SK-N-SH (cell line): ENCODE measurements at regions not wholly inside any gene's neighbourhood (a gene's known extent, or its start where the extent isn't known, plus 50 kb on each side); places are given as distances from the start of the nearest gene placed in this dataset.
"Not testable (repeated sequence)": the region's sequence is repeated elsewhere in the genome, so short reads cannot be mapped to it uniquely, and the experiment has no call there.

ENCODE experiments used
- CTCF ChIA-PET: fragments of 300-600, 350-600 bp; formaldehyde crosslinking; extraction: SDS; loops from one replicate; lab custom pipeline; 2021; lab: Yijun Ruan, JAX
- POLR2A ChIA-PET: fragments of 350-600 bp; sonication (Branson Sonifier 250); formaldehyde crosslinking; extraction: SDS; loops from one replicate; lab custom pipeline; 2020; ENCODE audit warnings: antibody characterized with exemption, inconsistent platforms; lab: Yijun Ruan, JAX
- DNase-seq: peaks from one replicate; pipeline ENCODE4 v3.0.0; 2012
- H2AFZ ChIP-seq: fragments of 200-600 bp; sonication (generic); 2 replicates; pipeline ENCODE4 v1.8.1; 2016; ENCODE audit warnings: antibody characterized with exemption, mild to moderate bottlenecking, low read depth
- H3F3A ChIP-seq: fragments of 200-600 bp; sonication (generic); replicated peaks from 2 replicates; pipeline ENCODE3; 2016; ENCODE audit warnings: antibody characterized with exemption, mild to moderate bottlenecking; ENCODE audit not compliant: insufficient read depth
- H3K27ac ChIP-seq, 2 experiments: fragments of 200-500 bp in 1 of 2; fragments of 200-600 bp in 1 of 2; sonication (Bioruptor generic) in 1 of 2; sonication (generic), shearing (Covaris generic) in 1 of 2; 2 replicates each; pipeline versions ENCODE4 v1.5.1 to v1.6.1; 2014 to 2016; ENCODE audit warnings: low read depth in 2 of 2, inconsistent platforms in 1 of 2, low read length in 1 of 2, mild to moderate bottlenecking in 1 of 2, mixed read lengths in 1 of 2
- H3K27me3 ChIP-seq: fragments of 200-600 bp; sonication (generic), shearing (Covaris generic); 2 replicates; pipeline ENCODE4 v1.6.1; 2016; ENCODE audit warnings: mixed run types; ENCODE audit not compliant: insufficient read depth
- H3K36me3 ChIP-seq, 2 experiments: fragments of 200-500 bp in 1 of 2; fragments of 200-600 bp in 1 of 2; sonication (Bioruptor generic) in 1 of 2; sonication (generic) in 1 of 2; replicated peaks in 1 of 2; 2 replicates each; pipeline versions ENCODE3 to v1.5.1; 2014 to 2016; ENCODE audit warnings: low read length in 1 of 2, mild to moderate bottlenecking in 1 of 2; ENCODE audit not compliant: insufficient read depth in 2 of 2, control insufficient read depth in 1 of 2
- H3K4me1 ChIP-seq, 2 experiments: fragments of 200-500 bp in 1 of 2; fragments of 200-600 bp in 1 of 2; sonication (Bioruptor generic) in 1 of 2; sonication (generic), shearing (Covaris generic) in 1 of 2; 2 replicates each; pipeline versions ENCODE4 v1.5.1 to v1.6.1; 2014 to 2016; ENCODE audit warnings: low read depth in 1 of 2, low read length in 1 of 2, mixed run types in 1 of 2; ENCODE audit not compliant: insufficient read depth in 2 of 2, control insufficient read depth in 1 of 2
- H3K4me2 ChIP-seq: fragments of 200-600 bp; sonication (generic), shearing (Covaris generic); 2 replicates; pipeline ENCODE4 v1.6.1; 2017; ENCODE audit warnings: mixed run types
- H3K4me3 ChIP-seq, 2 experiments: fragments of 200-500 bp in 1 of 2; fragments of 200-600 bp in 1 of 2; sonication (Bioruptor generic) in 1 of 2; sonication (generic), shearing (Covaris generic) in 1 of 2; 2 replicates each; pipeline versions ENCODE4 v1.5.1 to v1.8.1; 2014 to 2016; ENCODE audit warnings: low read depth in 2 of 2, inconsistent platforms in 1 of 2, low read length in 1 of 2, mild to moderate bottlenecking in 1 of 2, mixed read lengths in 1 of 2, moderate library complexity in 1 of 2
- H3K79me2 ChIP-seq: fragments of 200-600 bp; sonication (generic); 2 replicates; pipeline ENCODE4 v1.8.1; 2017; ENCODE audit warnings: mild to moderate bottlenecking; ENCODE audit not compliant: insufficient read depth
- H3K9ac ChIP-seq: fragments of 200-600 bp; sonication (generic); 2 replicates; pipeline ENCODE4 v1.6.1; 2017; ENCODE audit warnings: mixed run types
- H3K9me2 ChIP-seq: fragments of 200-600 bp; sonication (generic); 2 replicates; pipeline ENCODE4 v1.6.1; 2017; ENCODE audit warnings: mixed run types
- H3K9me3 ChIP-seq: fragments of 200-600 bp; sonication (generic); 2 replicates; pipeline ENCODE4 v1.6.1; 2017; ENCODE audit warnings: mixed run types, mild to moderate bottlenecking, moderate library complexity
- H4K20me1 ChIP-seq: fragments of 200-600 bp; sonication (generic); 2 replicates; pipeline ENCODE4 v1.6.1; 2017; ENCODE audit warnings: mild to moderate bottlenecking, mixed run types; ENCODE audit not compliant: insufficient read depth
- CHD2 ChIP-seq: fragments of 150-350 bp; IDR thresholded peaks from 2 replicates; pipeline ENCODE4 v1.6.1; 2018; ENCODE audit warnings: low read length; ENCODE audit not compliant: partially characterized antibody
- CTCF ChIP-seq: fragments of 200-600 bp; sonication (generic); IDR thresholded peaks from 2 replicates; pipeline ENCODE4 v1.6.1; 2017; ENCODE audit warnings: antibody characterized with exemption, mild to moderate bottlenecking, moderate library complexity
- EP300 ChIP-seq, 2 experiments: IDR thresholded peaks; 2 replicates each; pipeline versions ENCODE4 v1.4.0 to v1.6.1; 2012; ENCODE audit warnings: borderline replicate concordance in 1 of 2, low read depth in 1 of 2, low read length in 1 of 2
- FOSL2 ChIP-seq: IDR thresholded peaks from 2 replicates; pipeline ENCODE4 v1.4.0; 2012; ENCODE audit warnings: low read depth, mild to moderate bottlenecking, moderate library complexity, borderline replicate concordance
- FOXJ3 ChIP-seq: sonication (generic); formaldehyde crosslinking; IDR thresholded peaks from 2 replicates; pipeline ENCODE4 v1.5.1; 2020; ENCODE audit warnings: mild to moderate bottlenecking, missing genetic modification reagents
- GATA2 ChIP-seq: sonication (generic); formaldehyde crosslinking; IDR thresholded peaks from 2 replicates; pipeline ENCODE4 v1.5.0; 2020; ENCODE audit warnings: mild to moderate bottlenecking, missing genetic modification reagents
- JUND ChIP-seq: IDR thresholded peaks from 2 replicates; pipeline ENCODE4 v1.4.0; 2012
- NFIC ChIP-seq: IDR thresholded peaks from 2 replicates; pipeline ENCODE4 v1.4.0; 2012; ENCODE audit warnings: borderline replicate concordance
- POLR2AphosphoS5 ChIP-seq: IDR thresholded peaks from 2 replicates; pipeline ENCODE4 v1.6.1; 2012; ENCODE audit warnings: low read depth, low read length
- RXRA ChIP-seq: IDR thresholded peaks from 2 replicates; pipeline ENCODE4 v1.4.0; 2012; ENCODE audit warnings: low read depth, mild to moderate bottlenecking, borderline replicate concordance
- SIN3A ChIP-seq: IDR thresholded peaks from 2 replicates; pipeline ENCODE4 v1.6.1; 2012; ENCODE audit warnings: low read depth, mild to moderate bottlenecking, low read length, moderate library complexity, borderline replicate concordance
- TAF1 ChIP-seq: IDR thresholded peaks from 2 replicates; pipeline ENCODE4 v1.6.1; 2012; ENCODE audit warnings: low read depth, mild to moderate bottlenecking, low read length, moderate library complexity, borderline replicate concordance
- USF1 ChIP-seq: IDR thresholded peaks from 2 replicates; pipeline ENCODE4 v1.4.0; 2012; ENCODE audit warnings: low read depth, borderline replicate concordance
- YY1 ChIP-seq: IDR thresholded peaks from 2 replicates; pipeline ENCODE4 v1.4.0; 2012; ENCODE audit warnings: low read depth, mild to moderate bottlenecking
- WGBS: methylation state at CpG from one replicate; pipeline ENCODE4 v1.1.6; 2017; ENCODE audit warnings: low lambda C conversion rate; 5-methylcytosine and 5-hydroxymethylcytosine counted together

DNA sequence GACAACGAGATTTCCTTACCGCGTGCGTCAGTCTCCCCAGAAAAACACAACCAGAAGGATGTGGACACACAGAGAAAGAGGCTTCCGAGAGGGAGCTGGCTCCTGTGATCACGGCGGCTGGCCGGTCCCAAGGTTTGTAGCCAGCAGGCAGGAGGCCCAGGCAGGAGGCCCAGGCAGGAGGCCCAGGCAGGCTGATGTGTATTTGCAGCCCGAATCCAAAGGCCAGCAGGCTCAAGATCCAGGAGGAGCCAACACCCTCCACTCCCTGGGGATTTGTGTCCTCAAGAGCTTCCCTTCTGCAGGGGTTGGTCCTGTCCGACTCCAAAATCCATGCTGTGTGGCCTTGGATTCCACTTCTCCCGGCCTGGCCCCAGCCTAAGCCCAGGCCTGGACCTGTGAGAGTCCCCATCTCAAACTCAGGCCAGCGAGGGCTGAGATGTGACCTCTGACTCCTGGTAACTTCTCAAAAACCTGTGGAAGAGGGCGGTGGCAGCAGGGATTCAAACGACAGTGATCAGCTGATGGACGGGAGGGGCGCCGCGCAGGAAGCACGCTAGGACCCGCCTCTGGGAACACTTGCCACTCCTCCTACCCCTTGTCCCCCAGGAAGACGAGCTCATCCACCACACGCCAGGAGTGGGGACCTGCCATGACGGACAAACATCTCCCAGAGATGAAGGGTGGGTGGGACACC is 75.0 kb upstream of the PPP1R26 start:
- Histone ChIP-seq H2AFZ (no peak overlapping the region), H3K36me3 (no peaks in the 10 kb centered on the region), H3K4me1 (peaks cover 0 to 13% of the 10 kb centered on the region in 2 experiments; a peak in 1 of 4 replicates), H3K9me2 (no peaks in the 10 kb centered on the region), H3K9ac (no peak overlapping the region), H3K9me3 (no peaks in the 10 kb centered on the region), H3K27ac (no peak overlapping the region), H3K27me3 (no peaks in the 10 kb centered on the region)
- no peak for DNase-seq
- TF ChIP-seq FOXJ3, result no peak
- TF ChIP-seq FOSL2, result no peak
- TF ChIP-seq EP300 (IDR thresholded peaks at IDR 0.05; ENCODE audit: borderline replicate concordance in 1 of 2, low read depth in 1 of 2, low read length in 1 of 2), result no peak
- TF ChIP-seq USF1, result no peak
- TF ChIP-seq TAF1, result no peak
- no peak for TF ChIP-seq CTCF
- TF ChIP-seq GATA2, result no peak
- TF ChIP-seq JUND, result no peak
- TF ChIP-seq YY1, result no peak
- TF ChIP-seq SIN3A, result no peak
- no peak for TF ChIP-seq POLR2AphosphoS5
- no peak for TF ChIP-seq RXRA
- TF ChIP-seq CHD2, result no peak
- TF ChIP-seq NFIC, result no peak
- TF ChIP-seq, all 33 proteins: peak for 0
- Histone ChIP-seq H3K4me3 (no peak overlapping the region), H3K79me2 (no peaks in the 10 kb centered on the region), H3F3A (no peaks in the 10 kb centered on the region), H4K20me1 (no peaks in the 10 kb centered on the region), H3K4me2 (no peak overlapping the region)
- POLR2A ChIA-PET, result interaction anchor here (1.1 kb wide), 1 partner anchor 35 kb away, joined by 3 read pairs; no protein-coding TSS in a partner anchor
- WGBS, result 65% methylated on average over 20 of the region's 23 CpGs
- CTCF ChIA-PET, result interaction anchor here (1.3 to 2.5 kb wide), 3 partner anchors 8 to 318 kb away, joined by 4 to 26 read pairs (median 21); partner anchors contain the start of gene OLFM1

GRCh38 chr9:135405145-135405464 is 74.5 kb upstream of the PPP1R26 start:
- H3K36me3 ChIP-seq, H3K9me3 ChIP-seq, H3K9ac ChIP-seq, H3K4me3 ChIP-seq, H3K9me2 ChIP-seq, H3F3A ChIP-seq, DNase-seq, H3K27ac ChIP-seq, POLR2A ChIA-PET, H3K4me2 ChIP-seq, H2AFZ ChIP-seq, H3K27me3 ChIP-seq, H4K20me1 ChIP-seq, H3K79me2 ChIP-seq: not testable (repeated sequence)
- peaks cover 0 to 13% of the 10 kb centered on the region in 2 experiments; a peak in 1 of 4 replicates for H3K4me1 ChIP-seq
- CTCF ChIA-PET, result interaction anchor here (2.5 kb wide), 2 partner anchors 7 to 318 kb away, joined by 21 to 26 read pairs; partner anchors contain the start of gene OLFM1
- WGBS, result 67% methylated on average over 7 of the region's 12 CpGs
